IMR-90 (cell line): ENCODE measurements at regions not wholly inside any gene's neighbourhood (a gene's known extent, or its start where the extent isn't known, plus 50 kb on each side); places are given as distances from the start of the nearest gene placed in this dataset.

Source experiments
- ATAC-seq: fragments of 200-7000 bp; cut with Tn5 transposase; 2 replicates; pipeline ENCODE4 v1.9.1; 2020; ENCODE audit warnings: low read depth, mild to moderate bottlenecking, moderate library complexity
- BruUV-seq: library from RNA; stranded (reverse); fragments of 400-500 nt; replicated peaks from 2 replicates; lab custom pipeline; 2021; lab: Mats Ljungman, UMichigan
- CTCF ChIA-PET: fragments of 300-600 bp; formaldehyde crosslinking; extraction: SDS; loops from one replicate; lab custom pipeline; 2021; ENCODE audit warnings: antibody characterized with exemption; lab: Yijun Ruan, JAX
- POLR2A ChIA-PET: fragments of 300-600 bp; sonication (Branson Sonifier 250); formaldehyde crosslinking; loops from one replicate; lab custom pipeline; 2022; ENCODE audit warnings: antibody characterized with exemption; ENCODE audit not compliant: unreplicated experiment; lab: Charles Lee
- DNase-seq: peaks from one replicate; pipeline ENCODE4 v3.0.0; 2013
- H2AFZ ChIP-seq: replicated peaks from 2 replicates; pipeline ENCODE3; 2013; ENCODE audit warnings: low read length, mild to moderate bottlenecking; ENCODE audit not compliant: poor library complexity
- H2AK5ac ChIP-seq: 2 replicates; pipeline ENCODE4 v1.6.1; 2013; ENCODE audit warnings: low read depth, low read length, inconsistent platforms
- H2AK9ac ChIP-seq: replicated peaks from 2 replicates; pipeline ENCODE3; 2013; ENCODE audit warnings: mild to moderate bottlenecking, low read depth, low read length, moderate library complexity; ENCODE audit not compliant: poor library complexity
- H2BK120ac ChIP-seq: 2 replicates; pipeline ENCODE4 v1.6.1; 2013; ENCODE audit warnings: low read depth, low read length, inconsistent platforms
- H2BK15ac ChIP-seq: 3 replicates; pipeline ENCODE4 v1.6.1; 2013; ENCODE audit warnings: low read depth, low read length, inconsistent platforms
- H2BK20ac ChIP-seq: 2 replicates; pipeline ENCODE4 v1.6.1; 2013; ENCODE audit warnings: low read depth, mild to moderate bottlenecking, inconsistent platforms, low read length, moderate library complexity
- H2BK5ac ChIP-seq: 2 replicates; pipeline ENCODE4 v1.6.1; 2013; ENCODE audit warnings: mild to moderate bottlenecking, low read depth, low read length, inconsistent platforms; ENCODE audit not compliant: poor library complexity, severe bottlenecking
- H3K14ac ChIP-seq: replicated peaks from 2 replicates; pipeline ENCODE4 v1.6.1; 2013; ENCODE audit warnings: low read depth, low read length, inconsistent platforms
- H3K18ac ChIP-seq: 2 replicates; pipeline ENCODE4 v1.6.1; 2013; ENCODE audit warnings: low read depth, low read length, control low read depth
- H3K23ac ChIP-seq: 2 replicates; pipeline ENCODE4 v1.6.1; 2013; ENCODE audit warnings: low read depth, low read length, inconsistent platforms
- H3K27ac ChIP-seq: 2 replicates; pipeline ENCODE4 v1.5.1; 2013; ENCODE audit warnings: mild to moderate bottlenecking, control low read depth, low read length; ENCODE audit not compliant: insufficient read depth
- H3K27me3 ChIP-seq: 2 replicates; pipeline ENCODE4 v1.6.1; 2013; ENCODE audit warnings: low read length; ENCODE audit not compliant: control insufficient read depth, insufficient read depth
- H3K36me3 ChIP-seq: 2 replicates; pipeline ENCODE4 v1.6.1; 2013; ENCODE audit warnings: low read length, mixed read lengths; ENCODE audit not compliant: control insufficient read depth, insufficient read depth
- H3K4ac ChIP-seq: 2 replicates; pipeline ENCODE4 v1.6.1; 2013; ENCODE audit warnings: low read depth, low read length, inconsistent platforms
- H3K4me1 ChIP-seq: 2 replicates; pipeline ENCODE4 v1.6.1; 2013; ENCODE audit warnings: low read length, mixed read lengths; ENCODE audit not compliant: control insufficient read depth, insufficient read depth
- H3K4me2 ChIP-seq: 2 replicates; pipeline ENCODE4 v1.6.1; 2013; ENCODE audit warnings: low read depth, mild to moderate bottlenecking, control low read depth, low read length, moderate library complexity
- H3K4me3 ChIP-seq: 2 replicates; pipeline ENCODE4 v1.5.1; 2013; ENCODE audit warnings: low read depth, mild to moderate bottlenecking, control low read depth, low read length, moderate library complexity; ENCODE audit not compliant: insufficient read depth
- H3K56ac ChIP-seq: 2 replicates; pipeline ENCODE4 v1.6.1; 2013; ENCODE audit warnings: low read length, inconsistent platforms; ENCODE audit not compliant: insufficient read depth; ENCODE audit errors: extremely low read depth
- H3K79me1 ChIP-seq, 2 experiments: 2 replicates each; pipeline ENCODE4 v1.6.1; 2013; ENCODE audit warnings: low read length in 2 of 2, inconsistent platforms in 1 of 2, low read depth in 1 of 2
- H3K9ac ChIP-seq: 2 replicates; pipeline ENCODE4 v1.6.1; 2013; ENCODE audit warnings: low read depth, low read length, control low read depth
- H3K9me1 ChIP-seq: 2 replicates; pipeline ENCODE4 v1.6.1; 2013; ENCODE audit warnings: low read length, inconsistent platforms; ENCODE audit not compliant: insufficient read depth
- H3K9me3 ChIP-seq: 2 replicates; pipeline ENCODE4 v1.6.1; 2013; ENCODE audit warnings: low read length; ENCODE audit not compliant: control insufficient read depth, insufficient read depth
- H4K20me1 ChIP-seq: 2 replicates; pipeline ENCODE4 v1.6.1; 2013; ENCODE audit warnings: low read length, inconsistent platforms; ENCODE audit not compliant: insufficient read depth
- H4K5ac ChIP-seq: 2 replicates; pipeline ENCODE4 v1.6.1; 2013; ENCODE audit warnings: mild to moderate bottlenecking, low read depth, low read length, control low read depth
- H4K8ac ChIP-seq, 2 experiments: 2 replicates each; pipeline ENCODE4 v1.6.1; 2013; ENCODE audit warnings: low read depth in 2 of 2, low read length in 2 of 2, control low read depth in 1 of 2, inconsistent platforms in 1 of 2
- H4K91ac ChIP-seq: 2 replicates; pipeline ENCODE4 v1.6.1; 2013; ENCODE audit warnings: low read depth, low read length, inconsistent platforms; ENCODE audit not compliant: insufficient read depth
- BHLHE40 ChIP-seq: fragments of 150-350 bp; IDR thresholded peaks from 2 replicates; pipeline ENCODE4 v1.6.1; 2016; ENCODE audit warnings: mild to moderate bottlenecking, low read depth, low read length
- CEBPB ChIP-seq: IDR thresholded peaks from 2 replicates; pipeline ENCODE4 v1.6.1; 2012; ENCODE audit warnings: low read depth, low read length, improper control_type of control experiment
- CHD1 ChIP-seq: IDR thresholded peaks from 2 replicates; pipeline ENCODE4 v1.6.1; 2012; ENCODE audit warnings: low read depth, low read length, improper control_type of control experiment
- FOS ChIP-seq: fragments of 150-350 bp; IDR thresholded peaks from 2 replicates; pipeline ENCODE4 v1.6.1; 2016; ENCODE audit warnings: low read depth, low read length
- MAFK ChIP-seq: IDR thresholded peaks from 2 replicates; pipeline ENCODE4 v1.6.1; 2012; ENCODE audit warnings: low read depth, low read length, improper control_type of control experiment
- MAZ ChIP-seq: IDR thresholded peaks from 2 replicates; pipeline ENCODE4 v1.6.1; 2012; ENCODE audit warnings: low read depth, mild to moderate bottlenecking, low read length, improper control_type of control experiment, moderate library complexity, borderline replicate concordance
- MXI1 ChIP-seq: IDR thresholded peaks from 2 replicates; pipeline ENCODE4 v1.6.1; 2012; ENCODE audit warnings: low read depth, mild to moderate bottlenecking, low read length, moderate library complexity, borderline replicate concordance
- NFE2L2 ChIP-seq: fragments of 150-350 bp; IDR thresholded peaks from 2 replicates; pipeline ENCODE4 v1.6.1; 2016; ENCODE audit warnings: low read depth, mild to moderate bottlenecking, low read length
- RAD21 ChIP-seq: IDR thresholded peaks from 2 replicates; pipeline ENCODE4 v1.6.1; 2012; ENCODE audit warnings: low read length, improper control_type of control experiment
- RCOR1 ChIP-seq: IDR thresholded peaks from 2 replicates; pipeline ENCODE4 v1.6.1; 2012; ENCODE audit warnings: mild to moderate bottlenecking, low read length, improper control_type of control experiment; ENCODE audit not compliant: insufficient replicate concordance
- RFX5 ChIP-seq: IDR thresholded peaks from 2 replicates; pipeline ENCODE4 v1.8.0; 2012; ENCODE audit warnings: low read depth, mild to moderate bottlenecking, low read length, moderate library complexity
- SMC3 ChIP-seq: fragments of 150-350 bp; IDR thresholded peaks from 2 replicates; pipeline ENCODE4 v1.6.1; 2016; ENCODE audit warnings: low read depth, mild to moderate bottlenecking, antibody characterized with exemption, low read length, moderate library complexity
- WGBS, 2 experiments: methylation state at CpG; one replicate each; pipeline versions ENCODE4 v1.1.5 to v1.1.7; 2013; ENCODE audit warnings: missing lambda C conversion rate in 2 of 2; ENCODE audit not compliant: insufficient read length in 1 of 2; ENCODE audit errors: extremely low coverage in 2 of 2; 5-methylcytosine and 5-hydroxymethylcytosine counted together
- dilution Hi-C: fragments of 300-500 bp; cut with HindIII; formaldehyde crosslinking; loops from one replicate; pipeline ENCODE4 v1.14.3; 2018; ENCODE audit warnings: low sequenced_read_pairs; ENCODE audit not compliant: unreplicated experiment
- in situ Hi-C: fragments of 300-500 bp; cut with MboI; formaldehyde crosslinking; loops from 3 replicates; pipeline ENCODE4 v1.14.3; 2019; ENCODE audit warnings: low sequenced_read_pairs, inconsistent platforms, mixed read lengths
- intact Hi-C: fragments of 100-400 bp; cut with micrococcal nuclease; formaldehyde crosslinking; loops from 2 replicates; pipeline ENCODE4 v1.10.0; 2022
- TF ChIP-seq, protein P1 (sequence below): conservative IDR thresholded peaks from 2 replicates; pipeline ENCODE4 v1.5.1; 2012; ENCODE audit warnings: mild to moderate bottlenecking, low read depth, low read length, improper control_type of control experiment
- TF ChIP-seq, protein P2 (sequence below): fragments of 150-350 bp; IDR thresholded peaks from 2 replicates; pipeline ENCODE4 v1.6.1; 2016; ENCODE audit warnings: low read depth, mild to moderate bottlenecking, low read length, moderate library complexity, borderline replicate concordance
- TF ChIP-seq, protein P3 (sequence below): fragments of 150-350 bp; IDR thresholded peaks from 2 replicates; pipeline ENCODE4 v1.6.1; 2017; ENCODE audit warnings: mild to moderate bottlenecking, antibody characterized with exemption, low read length, low read depth

DNA sequence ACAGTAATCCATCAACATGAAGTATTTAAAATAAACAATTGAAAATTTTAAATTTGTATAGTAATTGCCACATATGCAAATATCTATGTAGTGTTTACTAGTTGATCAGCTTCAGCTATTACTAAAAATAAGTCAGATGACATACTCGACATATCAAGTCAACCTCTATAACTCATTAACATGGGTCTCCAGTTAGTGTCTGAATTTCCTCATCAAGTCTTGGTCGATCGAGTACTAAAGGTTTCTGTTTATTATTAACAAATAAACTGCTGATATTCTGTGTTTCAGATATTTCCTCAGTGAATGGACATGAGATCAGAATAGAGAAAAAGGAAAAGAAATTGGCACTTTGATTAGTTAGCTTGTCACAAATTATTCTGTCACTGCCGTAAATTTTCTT, 266.5 kb upstream of the ITGA1 start:
- H3K23ac ChIP-seq: no peak overlapping the region
- H3K14ac ChIP-seq: no peak overlapping the region
- no peak overlapping the region for H2AFZ ChIP-seq
- H3K18ac ChIP-seq: no peak overlapping the region
- TF ChIP-seq BHLHE40 (no peak), CHD1 (no peak), RCOR1 (no peak), FOS (no peak), NFE2L2 (no peak), RFX5 (no peak), MXI1 (no peak), MAFK (no peak), SMC3 (no peak), CEBPB (no peak), RAD21 (no peak), MAZ (no peak)
- TF ChIP-seq, protein P1, sequence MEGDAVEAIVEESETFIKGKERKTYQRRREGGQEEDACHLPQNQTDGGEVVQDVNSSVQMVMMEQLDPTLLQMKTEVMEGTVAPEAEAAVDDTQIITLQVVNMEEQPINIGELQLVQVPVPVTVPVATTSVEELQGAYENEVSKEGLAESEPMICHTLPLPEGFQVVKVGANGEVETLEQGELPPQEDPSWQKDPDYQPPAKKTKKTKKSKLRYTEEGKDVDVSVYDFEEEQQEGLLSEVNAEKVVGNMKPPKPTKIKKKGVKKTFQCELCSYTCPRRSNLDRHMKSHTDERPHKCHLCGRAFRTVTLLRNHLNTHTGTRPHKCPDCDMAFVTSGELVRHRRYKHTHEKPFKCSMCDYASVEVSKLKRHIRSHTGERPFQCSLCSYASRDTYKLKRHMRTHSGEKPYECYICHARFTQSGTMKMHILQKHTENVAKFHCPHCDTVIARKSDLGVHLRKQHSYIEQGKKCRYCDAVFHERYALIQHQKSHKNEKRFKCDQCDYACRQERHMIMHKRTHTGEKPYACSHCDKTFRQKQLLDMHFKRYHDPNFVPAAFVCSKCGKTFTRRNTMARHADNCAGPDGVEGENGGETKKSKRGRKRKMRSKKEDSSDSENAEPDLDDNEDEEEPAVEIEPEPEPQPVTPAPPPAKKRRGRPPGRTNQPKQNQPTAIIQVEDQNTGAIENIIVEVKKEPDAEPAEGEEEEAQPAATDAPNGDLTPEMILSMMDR: no peak
- TF ChIP-seq, protein P2, sequence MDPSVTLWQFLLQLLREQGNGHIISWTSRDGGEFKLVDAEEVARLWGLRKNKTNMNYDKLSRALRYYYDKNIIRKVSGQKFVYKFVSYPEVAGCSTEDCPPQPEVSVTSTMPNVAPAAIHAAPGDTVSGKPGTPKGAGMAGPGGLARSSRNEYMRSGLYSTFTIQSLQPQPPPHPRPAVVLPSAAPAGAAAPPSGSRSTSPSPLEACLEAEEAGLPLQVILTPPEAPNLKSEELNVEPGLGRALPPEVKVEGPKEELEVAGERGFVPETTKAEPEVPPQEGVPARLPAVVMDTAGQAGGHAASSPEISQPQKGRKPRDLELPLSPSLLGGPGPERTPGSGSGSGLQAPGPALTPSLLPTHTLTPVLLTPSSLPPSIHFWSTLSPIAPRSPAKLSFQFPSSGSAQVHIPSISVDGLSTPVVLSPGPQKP: no peak
- TF ChIP-seq, protein P3, sequence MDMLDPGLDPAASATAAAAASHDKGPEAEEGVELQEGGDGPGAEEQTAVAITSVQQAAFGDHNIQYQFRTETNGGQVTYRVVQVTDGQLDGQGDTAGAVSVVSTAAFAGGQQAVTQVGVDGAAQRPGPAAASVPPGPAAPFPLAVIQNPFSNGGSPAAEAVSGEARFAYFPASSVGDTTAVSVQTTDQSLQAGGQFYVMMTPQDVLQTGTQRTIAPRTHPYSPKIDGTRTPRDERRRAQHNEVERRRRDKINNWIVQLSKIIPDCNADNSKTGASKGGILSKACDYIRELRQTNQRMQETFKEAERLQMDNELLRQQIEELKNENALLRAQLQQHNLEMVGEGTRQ: no peak
- H3K36me3 ChIP-seq: no peaks in the 10 kb centered on the region
- no peak overlapping the region for H2AK9ac ChIP-seq
- no peak overlapping the region for H2AK5ac ChIP-seq
- H3K56ac ChIP-seq: no peak overlapping the region
- no peaks in the 10 kb centered on the region for H3K4me1 ChIP-seq
- BruUV-seq: no TSS peak
- H3K79me1 ChIP-seq: no peaks in the 10 kb centered on the region
- no peak overlapping the region for H3K4me2 ChIP-seq
- H4K5ac ChIP-seq: no peak overlapping the region
- H4K20me1 ChIP-seq: no peaks in the 10 kb centered on the region
- ChIA-PET POLR2A (no interaction called here), CTCF (no interaction called here)
- H4K91ac ChIP-seq: no peak overlapping the region
- H2BK5ac ChIP-seq: no peak overlapping the region
- no CpG with 5 or more reads among the region's 4 CpGs for WGBS, 2 experiments
- no peak overlapping the region for H4K8ac ChIP-seq
- DNase-seq: no peak
- H3K27ac ChIP-seq: no peak overlapping the region
- no peak overlapping the region for H2BK15ac ChIP-seq
- no peaks in the 10 kb centered on the region for H3K27me3 ChIP-seq
- no peak overlapping the region for H3K4ac ChIP-seq
- H3K9me3 ChIP-seq: no peaks in the 10 kb centered on the region
- dilution Hi-C loops: no loop called here
- H2BK20ac ChIP-seq: no peak overlapping the region
- H3K4me3 ChIP-seq: no peak overlapping the region
- no peak for ATAC-seq
- no peak overlapping the region for H2BK120ac ChIP-seq
- H3K9ac ChIP-seq: no peak overlapping the region
- no peaks in the 10 kb centered on the region for H3K9me1 ChIP-seq
- intact Hi-C loops: no loop called here
- in situ Hi-C loops: no loop called here
